Mucosa of stomach (tissue), 1 donor: ENCODE measurements at regions not wholly inside any gene's neighbourhood (a gene's known extent, or its start where the extent isn't known, plus 50 kb on each side); places are given as distances from the start of the nearest gene placed in this dataset.

ENCODE experiments used
- H3K27me3 ChIP-seq: one replicate; pipeline ENCODE4 v1.7.0; 2013; ENCODE audit warnings: mild to moderate bottlenecking, low read length; ENCODE audit not compliant: control insufficient read depth, insufficient read depth
- H3K36me3 ChIP-seq: one replicate; pipeline ENCODE4 v1.7.0; 2013; ENCODE audit warnings: low read length; ENCODE audit not compliant: control insufficient read depth, insufficient read depth
- H3K4me1 ChIP-seq: one replicate; pipeline ENCODE4 v1.7.0; 2013; ENCODE audit warnings: mild to moderate bottlenecking, low read length; ENCODE audit not compliant: control insufficient read depth, insufficient read depth
- H3K4me3 ChIP-seq: one replicate; pipeline ENCODE4 v1.7.0; 2013; ENCODE audit warnings: low read length
- H3K9ac ChIP-seq: one replicate; pipeline ENCODE4 v1.7.0; 2013; ENCODE audit warnings: mild to moderate bottlenecking, low read length, moderate library complexity
- H3K9me3 ChIP-seq: one replicate; pipeline ENCODE4 v1.7.0; 2013; ENCODE audit warnings: mild to moderate bottlenecking, low read length, moderate library complexity; ENCODE audit not compliant: control insufficient read depth
- donor health status: Pancreatic carcinoma.

DNA sequence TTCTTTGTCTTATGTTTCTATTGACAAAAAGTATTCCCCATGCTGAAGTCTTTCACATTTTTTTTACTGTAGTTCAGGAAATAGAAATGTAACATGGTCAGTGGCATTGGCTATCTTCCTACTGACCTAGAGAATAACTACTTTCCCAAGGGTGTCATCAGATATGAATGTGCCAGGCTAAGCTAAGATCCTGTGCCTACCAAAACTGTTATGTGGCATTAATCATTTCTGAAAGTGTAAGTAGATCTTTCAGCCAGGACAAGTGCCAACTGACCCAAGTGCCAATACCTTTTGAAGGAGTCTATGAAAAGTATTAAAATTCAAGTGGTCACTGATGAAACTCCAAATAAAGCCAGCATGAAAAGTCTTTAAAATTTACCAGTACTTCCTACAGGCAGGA, 165.3 kb downstream of the TNFSF18 start:
- Histone ChIP-seq H3K4me3 (no peak overlapping the region), H3K36me3 (no peaks in the 10 kb centered on the region), H3K27me3 (no peaks in the 10 kb centered on the region), H3K4me1 (peaks cover 29% of the 10 kb centered on the region), H3K9ac (no peak overlapping the region), H3K9me3 (no peaks in the 10 kb centered on the region)

DNA sequence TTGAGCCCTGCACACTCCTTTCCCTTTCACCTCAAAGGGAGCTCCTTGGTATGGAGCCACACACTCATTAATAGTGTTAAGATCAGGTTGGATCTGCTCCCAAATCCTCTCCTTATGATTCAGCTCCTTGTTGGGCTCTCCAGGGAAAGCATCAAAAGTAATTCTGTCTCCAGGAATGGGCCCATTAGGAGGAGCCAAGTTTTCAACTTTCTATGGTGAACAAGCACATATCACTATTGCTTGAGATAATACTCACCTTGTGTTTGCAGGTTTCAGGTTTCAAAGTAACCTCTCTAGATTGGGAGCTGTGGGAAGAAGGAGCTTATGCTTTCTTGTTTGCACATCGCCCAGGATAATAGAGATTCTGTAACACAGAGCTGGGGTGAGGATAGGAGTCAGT, 164.8 kb downstream of the TNFSF18 start:
- Histone ChIP-seq H3K27me3 (no peaks in the 10 kb centered on the region), H3K9ac (no peak overlapping the region), H3K4me1 (peaks cover 29% of the 10 kb centered on the region), H3K4me3 (no peak overlapping the region), H3K9me3 (no peaks in the 10 kb centered on the region), H3K36me3 (no peaks in the 10 kb centered on the region)

DNA sequence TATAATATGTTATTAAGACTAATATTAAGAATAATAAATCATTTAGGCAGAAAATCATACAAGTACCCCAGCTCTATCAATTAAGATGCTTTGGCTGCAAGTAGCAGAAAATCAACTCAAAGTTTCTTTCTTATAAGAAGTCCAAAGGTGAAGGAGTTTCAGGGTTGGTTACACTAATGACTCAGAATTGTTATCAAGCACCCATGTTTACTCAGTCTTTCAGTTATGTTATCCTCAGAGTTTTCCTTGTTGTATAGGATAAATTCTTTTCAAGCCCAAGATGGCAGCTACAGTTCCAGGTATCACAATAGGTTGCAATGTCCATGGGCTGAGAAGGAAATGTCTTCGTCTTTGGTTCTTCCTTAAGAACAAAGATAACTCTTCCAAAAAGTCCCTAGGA, 163.6 kb downstream of the TNFSF18 start:
- no peak overlapping the region for H3K4me3 ChIP-seq
- H3K4me1 ChIP-seq = peaks cover 29% of the 10 kb centered on the region
- no peaks in the 10 kb centered on the region for H3K9me3 ChIP-seq
- H3K9ac ChIP-seq = no peak overlapping the region
- no peaks in the 10 kb centered on the region for H3K36me3 ChIP-seq
- no peaks in the 10 kb centered on the region for H3K27me3 ChIP-seq

DNA sequence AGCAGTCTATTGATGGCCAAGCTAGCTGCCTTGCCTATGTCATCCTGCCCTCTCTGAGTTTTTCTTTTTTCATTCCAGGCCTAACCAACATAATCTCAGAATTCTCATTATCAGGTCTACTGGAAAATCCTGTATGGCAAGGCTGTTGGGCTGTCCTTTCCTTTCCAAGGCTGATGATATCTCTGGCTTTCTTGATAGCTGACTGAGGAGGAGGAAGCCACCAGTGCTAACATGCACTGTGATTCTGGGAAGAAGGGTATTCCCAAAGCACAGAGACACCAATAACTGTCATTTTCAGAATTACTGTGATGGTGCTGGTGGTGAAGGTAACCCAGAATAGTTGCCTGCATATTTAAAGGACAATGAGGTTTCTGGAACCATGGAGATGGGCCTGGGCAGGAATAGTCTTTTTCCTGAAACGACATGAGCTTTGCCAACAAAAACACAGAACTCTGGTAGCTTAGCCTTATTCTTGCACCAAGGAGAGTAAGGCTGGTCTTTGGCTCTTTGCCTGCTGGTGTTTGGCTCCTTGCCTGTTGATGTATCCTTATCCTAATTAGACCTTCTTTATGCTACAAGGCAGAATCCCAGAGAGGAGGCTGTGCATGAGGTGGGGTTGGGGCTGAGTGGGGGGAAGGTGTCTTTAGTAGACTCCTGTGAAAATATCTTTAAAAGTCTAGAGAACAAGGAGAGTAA, 157.4 kb downstream of the TNFSF18 start:
- H3K27me3 ChIP-seq = no peaks in the 10 kb centered on the region
- no peaks in the 10 kb centered on the region for H3K36me3 ChIP-seq
- H3K4me1 ChIP-seq = peaks cover 17% of the 10 kb centered on the region
- no peak overlapping the region for H3K9ac ChIP-seq
- no peaks in the 10 kb centered on the region for H3K9me3 ChIP-seq
- no peak overlapping the region for H3K4me3 ChIP-seq

DNA sequence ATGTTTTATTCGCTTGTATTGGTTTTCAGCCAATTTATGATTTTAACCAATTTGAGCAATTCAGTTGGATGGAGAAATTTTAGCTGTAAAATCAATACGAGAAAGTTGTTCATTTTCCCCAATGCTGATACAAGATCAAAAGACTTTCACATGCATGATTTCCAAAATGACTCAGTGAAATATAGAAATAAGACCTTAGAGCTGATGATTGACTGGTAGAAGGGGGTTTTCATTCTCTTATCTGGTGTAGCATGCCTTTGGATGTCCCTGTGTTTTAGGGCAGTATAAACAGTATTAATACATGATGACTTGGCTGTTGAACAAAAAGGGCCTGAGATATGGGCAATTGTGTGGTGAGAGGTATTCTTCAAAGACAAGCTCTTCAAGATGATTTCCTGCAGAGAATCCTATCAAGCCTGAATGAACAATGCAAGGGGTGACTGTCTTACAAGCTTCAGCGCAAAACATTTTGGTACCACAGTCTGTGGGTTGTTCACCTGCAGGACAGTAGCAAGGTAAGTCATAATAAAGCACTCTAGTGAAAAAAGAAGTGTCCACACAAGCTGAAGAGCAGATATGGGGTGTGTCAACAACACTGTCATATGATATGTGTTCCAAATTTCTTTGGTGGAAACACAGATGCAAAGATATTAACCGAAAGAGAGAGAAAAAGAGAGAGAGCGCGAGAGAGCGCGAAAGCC, 156.2 kb downstream of the TNFSF18 start:
- Histone ChIP-seq H3K4me1 (peaks cover 17% of the 10 kb centered on the region), H3K27me3 (no peaks in the 10 kb centered on the region), H3K9ac (no peak overlapping the region), H3K4me3 (no peak overlapping the region), H3K9me3 (no peaks in the 10 kb centered on the region), H3K36me3 (no peaks in the 10 kb centered on the region)

DNA sequence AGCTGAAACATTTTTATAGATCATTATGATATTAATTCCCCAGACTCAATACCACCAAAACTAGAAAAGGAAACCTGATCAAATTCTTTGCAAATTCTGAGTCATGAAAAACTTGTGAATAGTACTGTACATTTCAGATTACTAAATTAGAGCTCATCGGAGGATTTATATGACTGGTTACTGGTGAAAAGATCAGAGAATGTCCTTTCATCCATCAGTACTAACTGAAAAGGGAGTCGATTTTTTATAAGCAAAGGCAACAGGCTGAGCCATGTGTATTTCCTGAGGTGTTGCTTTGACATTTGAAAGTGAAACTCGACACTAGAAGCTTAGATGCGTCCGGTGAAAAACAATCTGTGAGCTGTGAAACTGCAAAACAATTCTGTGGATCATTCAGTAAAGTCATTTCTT, 155.7 kb downstream of the TNFSF18 start:
- H3K27me3 ChIP-seq = no peaks in the 10 kb centered on the region
- H3K4me1 ChIP-seq = peaks cover 17% of the 10 kb centered on the region
- no peak overlapping the region for H3K9ac ChIP-seq
- no peaks in the 10 kb centered on the region for H3K9me3 ChIP-seq
- no peak overlapping the region for H3K4me3 ChIP-seq
- no peaks in the 10 kb centered on the region for H3K36me3 ChIP-seq

DNA sequence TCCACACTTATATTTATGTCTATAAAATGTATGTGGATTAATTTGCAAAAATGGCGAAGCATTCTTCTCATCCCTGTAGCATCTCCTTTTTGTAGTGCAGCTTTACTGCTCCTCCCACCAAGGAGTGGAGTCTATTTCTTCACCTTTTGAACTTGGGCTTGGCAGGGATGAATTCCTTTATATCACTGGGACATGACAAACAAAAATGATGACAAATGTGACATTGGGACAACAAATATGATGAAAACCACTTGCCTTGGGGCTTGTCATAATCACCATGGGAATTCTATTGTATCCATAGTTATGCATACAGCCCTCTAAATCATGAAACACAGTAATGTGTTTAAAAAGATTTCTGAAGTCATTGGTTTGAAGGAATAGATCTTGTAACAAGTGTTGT, 155.0 kb downstream of the TNFSF18 start:
- no peaks in the 10 kb centered on the region for H3K27me3 ChIP-seq
- H3K4me3 ChIP-seq = no peak overlapping the region
- no peak overlapping the region for H3K9ac ChIP-seq
- no peaks in the 10 kb centered on the region for H3K9me3 ChIP-seq
- no peaks in the 10 kb centered on the region for H3K36me3 ChIP-seq
- peaks cover 17% of the 10 kb centered on the region for H3K4me1 ChIP-seq

DNA sequence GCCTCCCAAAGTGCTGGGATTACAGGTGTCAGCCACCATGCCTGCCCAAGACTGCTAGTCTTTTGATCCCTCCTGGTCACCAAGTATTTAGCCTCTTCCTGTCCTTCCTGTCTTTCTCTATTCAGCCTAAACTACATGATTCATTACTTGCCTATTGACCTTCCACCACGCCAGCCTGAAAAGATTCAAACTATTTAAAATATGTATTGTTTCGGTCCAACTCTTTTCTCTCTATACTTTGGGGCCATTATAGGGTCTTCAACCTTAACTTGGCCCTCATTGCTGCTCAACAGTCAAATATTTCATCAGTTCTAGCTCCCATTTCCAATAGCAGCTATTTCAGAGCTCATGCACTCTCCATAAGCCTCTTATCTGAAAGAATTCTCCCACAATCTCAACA, 153.0 kb downstream of the TNFSF18 start:
- Histone ChIP-seq H3K4me3 (no peak overlapping the region), H3K9ac (no peak overlapping the region), H3K27me3 (no peaks in the 10 kb centered on the region), H3K9me3 (no peaks in the 10 kb centered on the region), H3K36me3 (no peaks in the 10 kb centered on the region), H3K4me1 (peaks cover 17% of the 10 kb centered on the region)

DNA sequence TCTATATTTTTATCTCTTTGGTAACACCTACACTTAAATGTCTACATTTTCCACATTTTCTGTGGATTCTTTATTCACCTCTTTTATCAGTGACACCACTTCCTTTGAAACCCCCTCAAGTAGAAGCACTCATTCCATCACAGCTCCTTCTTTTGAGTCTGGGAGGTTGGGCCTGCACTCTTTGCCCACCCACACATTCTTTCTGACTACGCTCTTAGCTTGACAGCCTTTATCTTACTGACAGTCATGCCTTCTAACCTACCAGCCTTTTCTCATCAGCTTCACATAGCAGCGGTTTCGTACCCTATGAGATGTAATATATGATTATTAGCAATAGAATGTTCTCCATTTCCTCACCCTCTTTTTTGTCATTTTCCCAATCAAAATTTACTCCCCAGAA, 151.9 kb downstream of the TNFSF18 start:
- Histone ChIP-seq H3K4me3 (no peak overlapping the region), H3K4me1 (peaks cover 11% of the 10 kb centered on the region), H3K27me3 (no peaks in the 10 kb centered on the region), H3K9me3 (no peaks in the 10 kb centered on the region), H3K36me3 (no peaks in the 10 kb centered on the region), H3K9ac (no peak overlapping the region)

DNA sequence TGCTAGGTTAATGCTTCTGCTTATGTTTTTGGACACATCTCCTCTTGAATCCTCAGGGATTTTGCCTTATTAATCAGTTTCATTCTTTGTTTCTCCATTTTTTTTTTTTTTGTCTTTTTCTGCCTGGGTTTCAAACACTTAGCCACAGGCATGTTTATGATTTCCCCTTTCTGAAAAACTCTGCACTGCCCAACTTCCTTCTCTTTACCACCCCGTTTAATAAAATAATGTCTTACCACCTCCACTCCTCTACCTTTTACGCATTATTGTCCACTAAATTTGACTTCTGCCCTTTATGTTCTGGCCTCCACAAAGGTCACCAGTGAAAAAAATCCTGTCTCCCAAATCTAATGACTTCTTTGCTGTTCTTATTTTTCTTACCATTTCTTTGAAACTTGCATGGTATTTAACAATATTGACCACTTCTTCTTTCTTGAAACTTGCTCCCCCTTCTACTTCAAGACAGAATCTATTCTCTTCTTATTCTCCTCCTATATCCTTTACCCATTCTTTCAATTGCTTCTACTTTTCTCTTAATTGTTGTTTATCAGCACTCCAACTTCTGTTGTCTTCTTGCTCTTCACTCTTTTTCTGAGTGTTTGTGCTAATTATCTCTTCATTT, 150.3 kb downstream of the TNFSF18 start:
- Histone ChIP-seq H3K27me3 (no peaks in the 10 kb centered on the region), H3K4me3 (no peak overlapping the region), H3K9me3 (no peaks in the 10 kb centered on the region), H3K36me3 (no peaks in the 10 kb centered on the region), H3K9ac (no peak overlapping the region), H3K4me1 (peaks cover 3% of the 10 kb centered on the region)

DNA sequence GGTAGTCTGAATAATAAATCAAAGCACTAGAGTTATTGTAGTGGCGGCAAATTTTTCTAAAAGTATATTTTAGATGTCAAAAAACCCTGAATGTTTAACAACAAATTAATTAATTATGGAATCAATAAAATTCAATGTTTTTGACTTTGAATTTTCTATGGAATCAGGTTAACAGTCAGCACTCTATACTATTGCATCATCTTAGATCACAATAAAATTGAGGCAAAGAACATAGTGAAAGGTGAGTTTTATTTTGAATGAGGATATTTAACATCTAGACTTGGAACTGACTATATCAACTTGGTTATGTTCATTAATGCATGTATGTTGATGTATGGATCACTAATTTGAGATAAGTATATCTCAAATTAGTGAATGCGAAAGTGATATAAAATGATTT, 148.5 kb downstream of the TNFSF18 start:
- Histone ChIP-seq H3K9me3 (no peaks in the 10 kb centered on the region), H3K4me1 (peaks cover 7% of the 10 kb centered on the region), H3K4me3 (no peak overlapping the region), H3K9ac (no peak overlapping the region), H3K27me3 (no peaks in the 10 kb centered on the region), H3K36me3 (no peaks in the 10 kb centered on the region)

DNA sequence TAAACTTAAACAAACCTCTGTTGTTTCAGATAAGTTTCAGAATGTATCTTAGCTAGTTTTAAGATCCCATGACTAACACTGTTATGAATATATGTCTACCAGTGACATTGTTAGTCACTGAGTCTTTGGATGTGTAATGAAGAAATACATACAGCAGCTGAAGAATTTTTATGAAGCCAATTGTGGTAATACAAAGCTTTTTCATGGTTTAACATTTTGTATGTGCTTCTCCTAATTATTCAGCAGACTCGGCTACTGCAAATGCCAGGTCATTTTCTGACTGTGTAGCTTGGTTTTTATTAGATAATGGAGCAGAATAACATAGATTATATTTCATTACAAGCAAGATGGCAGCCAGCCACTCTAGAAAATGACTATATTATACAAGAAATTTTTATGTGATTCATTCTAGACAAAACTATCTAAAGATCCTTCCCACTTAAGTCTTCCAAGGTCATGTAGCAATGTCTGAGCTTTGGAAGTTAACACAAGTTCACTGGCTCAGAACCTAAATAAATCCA, 147.8 kb downstream of the TNFSF18 start:
- Histone ChIP-seq H3K4me1 (peaks cover 11% of the 10 kb centered on the region), H3K27me3 (no peaks in the 10 kb centered on the region), H3K36me3 (no peaks in the 10 kb centered on the region), H3K9ac (no peak overlapping the region), H3K4me3 (no peak overlapping the region), H3K9me3 (no peaks in the 10 kb centered on the region)
